Peyer's patch (tissue), 4 donors: ENCODE measurements at regions not wholly inside any gene's neighbourhood (a gene's known extent, or its start where the extent isn't known, plus 50 kb on each side); places are given as distances from the start of the nearest gene placed in this dataset.
"Not testable (repeated sequence)": the region's sequence is repeated elsewhere in the genome, so short reads cannot be mapped to it uniquely, and the experiment has no call there.

Experiments used
- DNase-seq, 3 donors: peaks; one replicate each; pipeline ENCODE4 v3.0.0-alpha.2; 2017 to 2019
- H3K27ac ChIP-seq, 4 donors: fragments of 200-600 bp; sonication (generic); one replicate each; pipeline ENCODE4 v1.5.1; 2016 to 2019
- H3K27me3 ChIP-seq, 2 donors: fragments of 200-600 bp; sonication (generic); one replicate each; pipeline ENCODE4 v1.5.1; 2019
- H3K36me3 ChIP-seq, 3 donors: fragments of 200-600 bp; sonication (generic); one replicate each; pipeline ENCODE4 v1.5.1; 2016 to 2019
- H3K4me1 ChIP-seq, 4 donors: fragments of 200-600 bp; sonication (generic); one replicate each; pipeline ENCODE4 v1.5.1; 2016 to 2019
- H3K4me3 ChIP-seq, 4 donors: fragments of 200-600 bp; sonication (generic); 1 replicate in 3 of 4; 2 replicates in 1 of 4; pipeline ENCODE4 v1.5.1; 2016 to 2019; ENCODE audit warnings: mild to moderate bottlenecking in 1 of 4
- H3K9me3 ChIP-seq, 4 donors: fragments of 200-600 bp; sonication (generic); one replicate each; pipeline ENCODE4 v1.5.1; 2016 to 2019; ENCODE audit warnings: mild to moderate bottlenecking in 1 of 4
- POLR2A ChIP-seq, 2 donors: fragments of 450-650 bp; IDR thresholded peaks; one replicate each; pipeline ENCODE4 v1.5.1; 2017; ENCODE audit warnings: antibody characterized with exemption in 2 of 2, mild to moderate bottlenecking in 2 of 2, moderate library complexity in 2 of 2
- TF ChIP-seq, protein P1 (sequence below), 6 experiments: fragments of 450-650 bp in 4 of 6; fragments of 200-600 bp in 2 of 6; sonication (generic) in 1 of 6; IDR thresholded peaks; one replicate each; pipeline ENCODE4 v1.5.1; 2017 to 2019; ENCODE audit warnings: antibody characterized with exemption in 6 of 6, mild to moderate bottlenecking in 3 of 6, moderate library complexity in 1 of 6

DNA sequence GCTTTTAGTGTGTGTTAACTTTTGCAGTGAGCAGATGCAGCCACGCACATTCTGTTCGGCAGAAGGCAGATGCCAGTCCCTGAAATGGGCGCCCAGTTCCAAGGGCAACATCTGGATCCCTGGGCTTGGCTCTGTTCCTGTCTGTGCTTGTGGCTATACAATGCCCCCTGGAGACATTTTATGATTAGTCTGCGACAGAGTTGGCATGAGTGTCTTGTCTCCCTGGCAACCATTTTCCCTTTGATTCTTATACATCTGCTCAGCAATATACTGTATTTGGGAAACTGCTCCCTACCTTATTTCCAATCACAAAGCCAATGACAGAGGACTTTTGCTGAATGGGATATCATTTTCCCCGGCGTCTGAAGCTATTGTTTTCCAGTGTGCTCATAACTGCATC is 1629.5 kb upstream of the GOT2 start:
- peaks cover 0 to 5% (median 0%) of the 10 kb centered on the region in 4 donors for H3K9me3 ChIP-seq
- H3K27ac ChIP-seq: no peak overlapping the region
- H3K4me3 ChIP-seq: no peak overlapping the region
- H3K4me1 ChIP-seq: no peaks in the 10 kb centered on the region
- no peaks in the 10 kb centered on the region for H3K36me3 ChIP-seq
- H3K27me3 ChIP-seq: no peaks in the 10 kb centered on the region
- no peak for TF ChIP-seq POLR2A (IDR thresholded peaks at IDR 0.05)
- TF ChIP-seq, protein P1, sequence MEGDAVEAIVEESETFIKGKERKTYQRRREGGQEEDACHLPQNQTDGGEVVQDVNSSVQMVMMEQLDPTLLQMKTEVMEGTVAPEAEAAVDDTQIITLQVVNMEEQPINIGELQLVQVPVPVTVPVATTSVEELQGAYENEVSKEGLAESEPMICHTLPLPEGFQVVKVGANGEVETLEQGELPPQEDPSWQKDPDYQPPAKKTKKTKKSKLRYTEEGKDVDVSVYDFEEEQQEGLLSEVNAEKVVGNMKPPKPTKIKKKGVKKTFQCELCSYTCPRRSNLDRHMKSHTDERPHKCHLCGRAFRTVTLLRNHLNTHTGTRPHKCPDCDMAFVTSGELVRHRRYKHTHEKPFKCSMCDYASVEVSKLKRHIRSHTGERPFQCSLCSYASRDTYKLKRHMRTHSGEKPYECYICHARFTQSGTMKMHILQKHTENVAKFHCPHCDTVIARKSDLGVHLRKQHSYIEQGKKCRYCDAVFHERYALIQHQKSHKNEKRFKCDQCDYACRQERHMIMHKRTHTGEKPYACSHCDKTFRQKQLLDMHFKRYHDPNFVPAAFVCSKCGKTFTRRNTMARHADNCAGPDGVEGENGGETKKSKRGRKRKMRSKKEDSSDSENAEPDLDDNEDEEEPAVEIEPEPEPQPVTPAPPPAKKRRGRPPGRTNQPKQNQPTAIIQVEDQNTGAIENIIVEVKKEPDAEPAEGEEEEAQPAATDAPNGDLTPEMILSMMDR (IDR thresholded peaks at IDR 0.05): no peak
- DNase-seq: no peak

DNA sequence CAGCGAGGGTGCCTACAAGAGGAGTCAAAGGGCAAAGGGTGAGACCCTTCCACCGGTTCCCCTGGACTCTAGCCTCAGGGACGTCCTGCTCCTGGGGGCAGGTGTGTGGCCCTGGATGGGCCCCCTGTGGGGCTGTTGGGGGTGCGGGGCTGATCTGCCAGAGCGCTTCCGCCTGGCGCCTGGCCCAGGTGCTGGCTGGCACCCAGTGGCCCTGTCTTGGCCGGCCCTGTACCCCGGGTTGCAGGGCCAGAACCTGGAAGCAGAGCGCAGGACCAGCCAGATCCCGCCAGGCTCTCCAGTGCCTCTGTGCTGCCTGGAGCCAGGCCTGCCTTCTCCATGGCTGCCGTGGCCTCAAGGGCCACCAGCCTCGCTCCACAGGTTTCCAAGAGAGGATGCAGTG is 1625.8 kb upstream of the GOT2 start:
- not testable (repeated sequence) for H3K27ac ChIP-seq, H3K4me3 ChIP-seq, H3K36me3 ChIP-seq, H3K27me3 ChIP-seq, H3K9me3 ChIP-seq, DNase-seq, H3K4me1 ChIP-seq

GRCh38 chr16:60359412-60359811 is 1625.3 kb upstream of the GOT2 start:
- not testable (repeated sequence) for H3K36me3 ChIP-seq, H3K9me3 ChIP-seq, DNase-seq, H3K4me1 ChIP-seq, H3K27me3 ChIP-seq, H3K27ac ChIP-seq, H3K4me3 ChIP-seq

GRCh38 chr16:60357876-60358522 is 1623.9 kb upstream of the GOT2 start:
- H3K9me3 ChIP-seq, H3K36me3 ChIP-seq, H3K27me3 ChIP-seq, H3K27ac ChIP-seq, H3K4me3 ChIP-seq, H3K4me1 ChIP-seq, DNase-seq: not testable (repeated sequence)

DNA sequence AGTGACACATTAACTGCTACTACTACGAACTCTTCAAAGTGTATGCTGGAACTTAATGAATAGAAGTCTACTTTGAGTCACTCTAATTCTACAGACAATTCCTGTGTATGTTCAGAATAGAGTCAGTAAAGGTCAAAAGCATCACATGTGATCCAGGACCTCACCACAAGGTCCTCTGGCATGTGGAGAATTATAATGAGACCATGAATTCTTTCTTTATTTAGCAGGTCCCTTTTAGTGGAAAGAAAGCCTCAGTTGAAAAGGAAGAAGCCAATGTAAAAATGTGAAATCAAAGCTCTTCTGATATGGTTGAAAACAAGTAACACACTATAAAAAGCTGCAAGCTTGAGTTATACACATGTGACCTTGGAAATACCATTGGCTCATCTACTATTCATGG is 1612.1 kb upstream of the GOT2 start:
- Histone ChIP-seq H3K9me3 (no peaks in the 10 kb centered on the region), H3K4me3 (no peak overlapping the region), H3K4me1 (no peaks in the 10 kb centered on the region), H3K27me3 (no peaks in the 10 kb centered on the region), H3K36me3 (no peaks in the 10 kb centered on the region), H3K27ac (no peak overlapping the region)
- TF ChIP-seq, protein P1 (IDR thresholded peaks at IDR 0.05): no peak
- TF ChIP-seq POLR2A (IDR thresholded peaks at IDR 0.05): no peak
- DNase-seq: no peak

DNA sequence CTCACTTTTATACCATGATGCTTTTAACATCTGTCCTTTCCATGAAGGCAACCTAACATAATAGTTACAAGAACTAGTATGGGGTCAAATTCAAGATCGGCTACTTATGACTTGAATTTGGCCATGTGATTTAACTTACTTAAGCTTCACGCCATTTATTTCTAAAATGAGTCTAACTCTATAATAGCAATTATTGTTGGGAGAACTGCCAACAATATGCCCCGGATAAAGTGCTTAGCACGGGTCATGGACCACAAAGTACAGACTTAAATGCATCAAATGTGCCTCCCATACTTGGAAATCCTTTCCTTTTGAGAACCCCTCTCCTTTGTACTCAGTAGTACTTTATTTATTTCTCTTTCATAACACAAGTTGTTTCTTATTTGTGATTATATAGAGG is 1603.6 kb upstream of the GOT2 start:
- no peaks in the 10 kb centered on the region for H3K36me3 ChIP-seq
- H3K4me3 ChIP-seq: no peak overlapping the region
- no peak overlapping the region for H3K27ac ChIP-seq
- no peak for DNase-seq
- H3K9me3 ChIP-seq: no peaks in the 10 kb centered on the region
- no peaks in the 10 kb centered on the region for H3K27me3 ChIP-seq
- H3K4me1 ChIP-seq: no peaks in the 10 kb centered on the region
- no peak for TF ChIP-seq POLR2A (IDR thresholded peaks at IDR 0.05)
- TF ChIP-seq, protein P1 (IDR thresholded peaks at IDR 0.05): no peak

DNA sequence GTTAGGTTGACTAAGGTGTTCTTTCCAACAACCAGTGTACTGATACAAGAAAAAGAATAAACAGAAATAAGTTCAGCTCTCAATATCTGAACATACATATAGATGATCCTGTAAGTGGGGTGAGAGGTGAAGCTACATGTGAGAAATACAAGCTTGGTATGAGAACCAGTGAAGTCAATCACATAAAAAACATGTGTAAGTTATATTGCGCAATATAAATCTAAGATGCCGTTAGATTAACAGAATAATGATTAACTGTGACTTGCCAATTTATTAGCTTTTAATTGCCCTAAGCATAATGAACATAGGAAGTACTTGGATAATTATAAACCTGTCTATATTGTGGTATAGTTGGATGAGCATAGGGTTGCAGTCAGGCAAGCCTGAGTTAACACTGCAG is 1597.1 kb upstream of the GOT2 start:
- TF ChIP-seq, protein P1 (IDR thresholded peaks at IDR 0.05): no peak
- TF ChIP-seq POLR2A (IDR thresholded peaks at IDR 0.05): no peak
- no peak for DNase-seq
- Histone ChIP-seq H3K4me1 (no peaks in the 10 kb centered on the region), H3K36me3 (no peaks in the 10 kb centered on the region), H3K27ac (no peak overlapping the region), H3K27me3 (no peaks in the 10 kb centered on the region), H3K9me3 (peaks cover 0 to 2% (median 0%) of the 10 kb centered on the region in 4 donors), H3K4me3 (no peak overlapping the region)
